ENCODE measurements at regions not wholly inside any gene's neighbourhood (a gene's known extent, or its start where the extent isn't known, plus 50 kb on each side); places are given as distances from the start of the nearest gene placed in this dataset.

DNA sequence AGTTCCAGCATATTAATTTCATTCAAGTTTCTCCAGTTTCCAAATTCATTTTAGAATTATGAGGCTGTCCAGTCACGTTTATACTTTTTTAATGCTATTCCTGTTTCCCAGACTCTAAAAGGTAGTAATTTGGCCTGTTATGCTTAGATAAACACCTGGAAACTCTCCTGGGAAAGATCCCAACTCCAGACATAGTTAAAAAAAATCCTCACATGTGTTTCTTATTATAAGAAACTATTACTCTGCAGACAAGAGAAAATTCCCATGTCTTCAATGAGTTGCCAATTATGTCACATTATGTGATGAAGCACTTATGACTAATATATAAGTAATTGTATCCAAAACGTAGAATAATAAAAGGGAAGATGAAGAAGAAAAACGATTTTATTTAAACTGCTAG, 137.1 kb upstream of the TMC3 start:
- DNase-seq = no peak

DNA sequence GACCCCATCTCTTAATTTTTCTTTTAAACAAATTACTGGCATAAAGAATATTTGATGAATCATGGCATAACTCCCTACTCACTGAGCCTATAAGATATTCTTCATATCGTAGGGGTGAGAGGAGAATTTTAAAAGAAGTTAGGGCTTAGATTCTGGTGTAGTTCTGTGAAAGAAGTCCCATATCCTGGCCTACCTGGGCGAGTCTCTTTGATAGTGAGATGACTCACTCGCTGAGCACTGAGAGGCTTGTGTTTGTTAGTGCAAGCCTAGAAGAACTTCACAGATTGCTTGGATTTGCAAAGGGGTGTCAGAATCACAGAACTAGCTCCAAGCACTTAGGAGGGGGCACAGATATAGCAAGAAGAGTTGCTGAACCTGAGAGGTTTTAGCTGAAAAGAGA, 133.8 kb upstream of the TMC3 start:
- no peak for DNase-seq

DNA sequence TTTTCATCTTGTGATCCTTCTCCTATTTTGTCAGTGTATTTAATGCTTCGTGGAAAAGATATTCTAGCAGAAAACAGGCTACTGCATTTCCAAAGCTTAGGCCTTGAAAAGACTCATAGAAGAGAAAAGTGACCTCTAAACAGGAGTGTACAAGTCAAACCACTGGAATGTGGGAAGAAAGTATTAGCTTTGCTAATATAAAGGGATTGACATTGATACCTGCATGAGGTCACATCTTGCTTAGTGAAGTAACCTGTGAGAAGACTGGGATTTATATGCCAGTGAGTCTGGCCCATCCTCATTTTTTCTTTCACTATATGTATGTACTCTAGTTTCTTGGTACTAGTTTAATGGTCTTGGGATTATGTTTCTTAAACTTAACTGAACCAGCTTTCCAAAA, 132.9 kb upstream of the TMC3 start:
- no peak for DNase-seq

DNA sequence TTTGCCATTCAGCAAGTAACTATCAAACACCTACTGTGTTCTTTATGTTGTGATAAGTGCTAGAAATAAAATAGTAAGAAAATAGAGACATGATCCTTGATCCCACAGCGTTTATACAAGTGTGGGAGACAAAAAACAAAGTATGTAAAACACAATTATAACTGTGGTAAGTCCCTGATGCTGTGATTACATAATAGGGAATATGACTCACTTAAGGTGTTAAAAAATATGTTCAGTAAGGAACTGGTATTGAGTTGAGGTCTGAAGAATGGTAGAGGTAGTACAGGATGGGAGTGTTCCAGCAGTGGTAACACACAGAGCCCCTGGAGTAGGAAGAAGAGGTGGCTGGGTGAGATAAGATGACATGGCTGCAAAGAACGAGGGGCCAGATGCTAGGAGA, 132.1 kb upstream of the TMC3 start:
- DNase-seq = no peak

DNA sequence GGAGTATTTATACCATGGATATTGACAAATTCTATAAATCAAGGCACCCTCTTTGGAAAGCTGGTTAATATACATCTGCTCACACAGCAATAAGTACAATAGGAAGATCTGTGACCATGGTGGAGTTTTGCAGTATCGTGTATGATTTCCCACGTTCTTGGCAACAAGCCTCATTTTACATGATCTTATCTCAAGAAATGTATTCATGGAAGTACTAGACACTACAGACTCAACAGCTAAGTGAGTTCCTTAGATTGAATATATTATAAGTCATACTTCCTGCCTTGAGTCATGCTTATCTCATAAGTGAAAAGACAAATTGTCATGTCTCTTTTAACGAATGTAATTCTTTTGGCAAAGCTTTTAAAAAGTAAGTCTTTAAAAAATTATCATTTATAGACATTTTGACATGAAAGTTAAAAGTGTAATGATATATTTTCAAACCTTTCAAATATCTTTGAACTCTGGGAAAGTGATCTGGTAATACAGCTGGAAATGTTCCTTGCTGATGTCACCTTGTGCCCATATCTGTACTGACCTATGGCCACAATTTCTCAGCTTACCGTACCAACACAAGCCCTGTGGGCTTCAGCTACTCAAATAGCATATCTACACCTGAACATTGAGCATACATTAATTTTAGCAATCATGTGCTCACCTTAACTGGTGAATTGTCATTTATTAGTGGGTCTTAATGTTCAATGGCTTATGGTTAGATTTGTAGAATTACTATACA, 130.3 kb upstream of the TMC3 start:
- DNase-seq = no peak

DNA sequence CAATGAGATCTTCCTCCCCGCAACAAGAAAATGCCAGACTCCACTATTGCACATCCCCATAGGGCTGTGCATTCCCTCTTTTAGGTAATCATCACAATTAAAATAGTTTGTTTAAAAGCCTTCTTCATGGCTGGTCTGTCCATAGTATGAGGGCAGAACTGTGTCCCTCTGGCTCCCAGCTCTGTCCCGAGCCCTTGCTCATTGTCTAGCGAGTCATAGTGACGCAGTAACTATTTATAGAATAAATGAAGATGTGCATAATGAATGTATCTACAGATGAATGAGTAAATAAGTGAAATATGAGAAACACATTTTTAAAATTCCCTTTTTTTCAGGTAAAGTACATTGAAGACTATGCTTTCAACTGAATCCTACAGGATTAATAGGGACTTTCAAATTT, 128.4 kb upstream of the TMC3 start:
- DNase-seq = no peak

DNA sequence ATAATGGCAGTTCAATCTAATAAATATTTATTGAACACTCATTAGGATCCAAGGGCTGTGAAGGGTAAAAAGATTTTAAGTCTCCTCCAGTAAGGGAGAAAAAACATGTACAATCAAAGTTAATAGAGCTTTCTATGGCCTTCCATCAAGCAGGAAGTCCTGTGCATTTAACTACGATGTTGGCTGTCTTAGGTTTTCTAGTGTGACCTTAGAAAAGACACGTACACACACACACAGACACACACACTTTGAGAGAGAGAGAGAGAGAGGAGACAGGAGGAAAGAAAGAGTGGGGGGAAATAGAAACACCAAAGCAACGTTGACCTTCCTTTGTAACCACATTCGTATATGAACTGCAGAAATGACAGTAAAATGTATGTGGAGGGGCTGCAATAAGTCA, 126.1 kb upstream of the TMC3 start:
- DNase-seq = no peak

DNA sequence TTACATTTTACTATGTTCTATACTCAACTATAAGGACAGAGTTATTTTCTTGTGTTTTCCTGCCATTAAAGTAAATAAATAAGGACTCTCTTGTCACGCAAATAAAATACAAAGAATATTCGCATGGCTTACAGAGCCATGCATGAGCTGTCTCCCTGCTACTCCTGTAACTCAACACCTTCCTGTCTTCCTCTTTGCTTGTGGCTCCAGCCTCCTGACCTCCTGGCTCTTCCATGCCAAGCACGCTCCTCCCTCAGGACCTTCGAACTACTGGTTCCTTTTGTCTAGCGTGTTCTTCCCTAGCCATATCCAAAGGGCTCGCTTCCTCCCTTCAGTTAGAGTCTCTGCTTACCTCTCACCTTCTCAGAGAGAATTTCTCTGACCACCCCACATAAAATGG, 124.3 kb upstream of the TMC3 start:
- DNase-seq = no peak

DNA sequence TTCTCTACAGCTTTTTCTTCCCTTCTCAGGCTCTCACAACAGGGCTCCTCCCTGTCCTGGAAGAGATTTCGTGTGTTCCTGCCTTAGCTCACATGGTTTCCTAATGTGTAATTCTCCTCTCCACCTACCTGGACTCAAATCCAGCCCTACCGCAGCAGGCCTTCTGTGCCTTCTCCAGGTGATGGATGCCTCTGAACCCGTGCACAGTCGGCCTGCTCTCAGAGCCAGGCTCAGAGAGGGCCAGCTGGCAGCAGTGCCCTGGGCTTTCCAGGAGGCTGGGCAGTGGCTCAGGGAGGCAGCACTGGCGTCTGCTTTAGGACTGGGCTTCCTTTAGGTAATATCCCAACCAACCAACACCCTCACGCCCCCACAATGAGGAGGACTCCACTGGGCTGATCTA, 123.2 kb upstream of the TMC3 start:
- DNase-seq = no peak

DNA sequence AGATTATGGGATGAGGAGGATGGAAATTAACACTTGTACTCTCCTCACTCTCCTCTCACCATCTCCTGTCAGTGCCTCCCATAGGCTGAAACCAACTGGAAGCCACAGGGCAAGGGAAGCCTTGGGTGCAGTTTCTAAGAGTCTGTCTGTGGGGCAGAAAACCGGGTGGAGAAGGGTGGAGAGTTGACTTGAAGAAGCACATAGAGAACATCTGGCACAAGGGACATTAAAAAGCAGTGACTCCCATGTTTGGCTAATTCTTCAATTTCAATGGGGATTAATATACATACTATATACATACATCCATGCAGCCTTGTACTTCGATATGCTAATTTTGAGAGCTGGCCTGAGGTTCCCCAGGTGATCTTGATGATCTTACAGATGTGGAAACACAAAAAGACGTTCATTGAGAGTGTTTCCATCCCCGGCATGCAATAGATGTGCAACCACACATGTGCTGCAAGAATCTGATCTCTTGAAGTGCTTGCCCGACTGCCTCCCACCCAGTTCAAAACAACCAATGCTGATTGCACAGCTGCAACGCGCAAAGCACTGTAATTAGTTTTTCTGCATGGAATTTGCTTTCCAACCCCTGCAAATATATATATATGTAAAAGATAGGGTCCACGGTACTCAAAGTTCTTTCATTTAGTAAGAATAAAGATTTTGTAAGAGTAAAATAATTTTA, 121.9 kb upstream of the TMC3 start:
- no peak for DNase-seq

DNA sequence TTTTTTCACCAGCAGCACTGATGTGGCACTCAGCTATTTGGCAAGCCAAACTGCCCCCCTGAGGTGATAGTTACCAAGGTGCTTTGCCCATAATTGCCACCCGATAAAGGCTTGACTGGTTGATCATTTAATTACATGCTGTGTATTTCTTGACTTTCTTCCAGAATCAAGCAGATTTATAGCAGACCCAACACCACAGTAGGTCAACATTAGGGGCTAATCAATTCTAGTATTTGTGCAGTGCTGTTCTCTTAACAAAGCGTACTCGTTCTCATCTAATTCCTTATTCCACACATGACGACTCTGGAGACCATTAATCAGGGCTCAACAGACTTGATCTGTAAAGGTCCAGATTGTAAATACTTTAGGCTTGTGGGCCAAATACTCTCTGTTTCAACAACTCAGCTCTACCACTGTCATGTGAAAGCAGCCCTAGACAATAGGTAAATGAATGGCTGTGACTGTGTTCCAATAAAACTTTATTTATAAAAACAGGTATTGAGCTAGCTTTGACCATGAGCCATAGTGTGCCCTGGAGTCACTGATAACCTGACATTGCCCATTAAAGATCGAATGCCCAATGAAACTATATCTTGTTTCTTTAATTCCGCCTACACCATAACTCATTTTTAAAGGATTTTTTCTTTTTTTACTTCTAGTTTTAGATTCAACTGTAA, 119.1 kb upstream of the TMC3 start:
- no peak for DNase-seq

DNA sequence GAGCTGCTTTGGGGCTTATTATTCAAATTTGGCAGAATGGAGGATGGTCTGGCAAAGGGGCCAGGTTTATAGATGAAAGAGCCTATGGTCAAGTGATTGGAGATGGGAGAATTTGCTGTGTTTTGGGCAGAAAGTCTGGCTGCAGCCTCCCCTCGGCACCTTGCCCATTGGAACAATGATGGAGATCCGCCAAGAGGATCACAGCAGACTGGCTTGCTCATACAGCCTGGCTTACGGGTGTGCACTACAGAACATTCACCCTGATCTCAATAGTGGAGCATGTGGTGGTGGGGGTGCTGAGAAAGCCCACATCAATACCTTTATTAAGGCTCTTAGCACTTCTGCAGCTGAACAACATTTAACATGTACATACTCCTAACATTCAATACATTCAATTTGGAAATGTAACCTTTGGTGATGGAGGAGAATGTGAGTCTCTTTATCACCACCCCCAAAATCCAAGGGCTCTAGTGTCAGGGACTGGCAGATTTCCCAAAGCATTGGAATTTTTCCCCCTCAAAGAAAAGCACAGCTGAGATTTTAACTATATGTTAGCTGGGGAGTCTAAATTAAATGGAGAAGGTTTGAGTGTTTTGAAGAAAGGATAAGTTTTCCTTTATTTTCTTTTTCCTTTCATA, 118.4 kb upstream of the TMC3 start:
- DNase-seq = no peak

DNA sequence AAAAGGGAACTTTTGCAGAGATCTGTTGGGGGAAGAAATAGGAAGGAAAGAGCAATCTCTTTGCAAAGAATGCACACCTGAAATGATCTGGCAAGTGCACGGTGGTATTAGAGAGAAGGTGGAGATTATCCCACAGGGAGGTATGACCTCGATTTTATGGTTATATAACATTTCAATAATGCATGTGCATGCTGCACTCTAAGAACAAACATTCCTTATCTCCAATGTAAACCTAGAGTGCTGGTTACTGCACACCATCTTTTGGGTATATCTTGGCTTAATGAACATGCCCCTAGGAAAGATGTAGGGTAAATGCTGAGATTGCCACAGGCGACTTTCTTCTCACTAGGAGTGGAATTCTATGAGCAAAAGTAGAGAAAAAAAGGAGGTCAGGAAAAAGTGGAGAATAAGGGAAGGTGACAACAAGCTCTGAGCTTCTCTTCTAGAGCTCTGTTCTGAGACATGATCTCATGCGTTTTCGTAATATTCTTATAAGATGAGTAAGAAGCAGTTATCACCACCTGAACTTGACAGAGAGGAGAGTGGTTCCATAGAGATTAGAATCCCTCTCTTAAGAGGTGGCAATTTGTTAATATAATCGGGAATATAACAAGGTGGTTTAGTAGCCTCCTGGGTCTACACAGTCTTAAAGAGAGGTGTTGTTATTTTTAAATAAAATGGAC, 117.5 kb upstream of the TMC3 start:
- no peak for DNase-seq

DNA sequence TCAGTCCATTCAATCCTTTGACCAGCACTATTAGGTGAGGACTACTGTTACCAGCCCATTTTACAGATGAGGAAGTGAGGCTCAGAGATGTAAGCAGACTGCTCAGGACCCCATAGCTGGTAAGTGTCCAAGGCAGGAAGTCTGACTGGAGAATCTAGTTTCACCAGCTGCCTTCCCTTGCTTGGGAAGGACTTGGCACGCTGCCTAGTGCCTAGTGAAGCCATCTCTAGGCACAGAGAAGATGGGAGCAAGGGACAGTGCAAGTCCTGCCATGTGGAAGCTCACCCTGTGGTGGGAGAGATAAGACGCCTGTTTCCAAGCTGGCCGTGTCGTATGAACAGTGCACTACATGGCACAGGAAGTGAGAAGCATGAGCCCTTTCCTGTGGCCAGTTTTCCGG, 111.8 kb upstream of the TMC3 start:
- no peak for DNase-seq

DNA sequence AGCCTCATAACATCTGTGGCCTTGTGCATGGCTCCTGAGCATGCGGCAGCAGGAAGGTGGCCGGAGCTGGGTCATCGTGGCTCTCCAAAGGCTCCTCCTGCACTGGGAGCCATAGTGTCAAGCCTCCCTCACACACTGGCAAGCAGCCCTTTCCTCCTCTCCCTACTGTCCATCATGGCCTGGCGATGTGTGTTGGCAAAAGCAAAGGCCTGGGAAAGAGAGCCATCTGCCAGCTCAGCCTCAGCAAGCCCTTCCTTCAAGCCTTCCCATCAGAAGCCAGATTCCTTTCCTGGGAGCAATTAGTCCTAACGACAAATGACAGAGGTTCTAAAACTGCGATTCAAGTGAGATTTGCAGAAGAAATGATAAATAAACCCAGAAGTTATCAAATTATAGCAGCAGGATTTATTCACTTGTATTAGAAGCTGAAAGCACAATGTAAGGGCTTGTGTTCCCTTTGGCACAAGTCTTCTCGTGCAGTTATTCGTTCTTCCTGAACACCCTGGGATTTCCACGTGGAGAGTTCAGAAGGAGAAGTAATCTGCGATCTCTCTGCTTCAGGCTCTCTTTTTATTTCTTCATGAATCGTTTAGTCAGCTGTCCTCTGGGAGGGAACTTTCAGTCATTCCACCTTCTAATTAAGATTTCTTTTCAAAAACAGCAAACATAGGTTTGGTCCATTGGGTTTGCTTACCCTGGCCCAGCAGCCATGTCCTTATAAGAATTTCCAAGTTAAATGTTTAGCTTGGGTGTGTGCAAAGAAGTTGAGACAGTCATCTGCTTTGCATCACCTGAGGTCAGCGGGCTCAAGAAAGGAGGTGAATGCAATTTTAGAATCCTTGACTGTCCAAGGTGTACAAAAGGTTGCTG, 110.3 kb upstream of the TMC3 start:
- DNase-seq = no peak

DNA sequence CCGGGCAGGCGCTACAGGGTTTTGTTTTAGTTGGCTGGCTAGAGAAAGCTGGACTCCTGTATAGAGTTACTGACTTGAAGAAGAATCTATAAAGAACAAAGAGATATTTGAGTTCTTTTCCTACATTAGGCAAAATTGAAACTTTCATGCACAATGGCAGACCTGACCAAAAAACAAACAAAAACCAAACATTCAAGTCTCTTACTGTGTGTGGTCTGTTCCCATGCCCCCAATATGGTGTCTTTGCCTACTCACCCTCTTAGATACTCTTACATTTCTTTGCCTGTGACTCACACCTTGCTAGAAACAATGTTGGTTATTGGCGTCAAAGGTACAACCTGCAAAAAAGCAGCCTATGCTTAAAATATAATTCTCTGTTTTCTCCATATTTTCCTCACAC, 109.5 kb upstream of the TMC3 start:
- no peak for DNase-seq

DNA sequence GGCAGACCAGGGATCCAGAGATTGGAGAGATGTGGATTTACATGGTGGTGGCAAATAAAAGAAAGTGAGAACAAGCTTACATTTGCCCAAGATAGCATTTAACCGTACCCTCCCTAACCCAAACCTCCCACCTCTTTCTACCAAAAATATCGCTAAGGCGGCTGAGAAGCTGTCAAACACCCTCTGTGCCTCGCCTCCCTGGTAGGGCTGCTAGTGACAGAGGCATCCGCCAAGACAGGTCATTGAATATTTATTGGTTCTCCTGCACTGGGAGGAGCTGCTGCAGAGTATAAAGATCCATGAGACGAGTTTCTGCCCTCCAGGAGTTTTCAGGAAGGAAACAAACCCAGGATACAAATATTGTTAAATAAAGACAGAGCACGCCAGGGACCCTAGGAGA, 107.3 kb upstream of the TMC3 start:
- no peak for DNase-seq

DNA sequence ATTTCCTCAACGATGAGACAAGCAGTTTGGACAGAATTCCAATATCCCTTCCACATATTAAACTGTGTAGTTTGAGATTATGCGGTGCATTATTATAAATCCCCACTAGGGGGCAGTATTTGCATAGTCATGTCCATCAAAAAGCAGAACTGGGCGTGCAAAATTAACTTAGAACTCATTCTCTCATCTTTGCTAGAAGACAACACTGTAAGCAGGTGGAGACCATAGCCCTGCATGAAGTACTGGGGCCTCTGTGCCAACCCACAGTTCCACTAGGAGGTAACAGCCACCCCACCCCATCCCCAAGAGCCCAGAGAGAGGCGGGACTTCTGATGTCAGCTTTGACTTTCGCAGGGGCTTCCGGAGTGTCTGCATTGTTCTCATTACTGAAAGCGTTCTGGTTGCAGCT, 106.6 kb upstream of the TMC3 start:
- peak; percentile 1 for DNase-seq

DNA sequence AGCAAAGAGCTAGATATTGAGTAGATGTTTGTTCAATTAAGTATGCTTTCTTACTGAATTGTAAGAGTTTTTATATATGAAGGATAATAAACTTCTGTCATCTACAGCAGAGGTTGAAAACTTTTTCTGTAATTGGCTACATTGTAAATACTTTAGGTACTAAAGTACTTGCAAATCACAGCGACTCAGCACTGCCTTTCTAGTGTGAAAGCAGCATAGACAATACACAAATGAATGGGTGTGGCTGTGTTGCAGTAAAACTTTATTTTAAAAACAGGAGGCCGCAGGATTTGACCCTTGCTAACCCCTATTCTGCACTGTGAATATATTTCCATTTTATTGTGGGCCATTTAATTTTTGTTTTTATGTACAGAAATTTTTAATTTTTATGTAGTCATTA, 104.3 kb upstream of the TMC3 start:
- no peak for DNase-seq

DNA sequence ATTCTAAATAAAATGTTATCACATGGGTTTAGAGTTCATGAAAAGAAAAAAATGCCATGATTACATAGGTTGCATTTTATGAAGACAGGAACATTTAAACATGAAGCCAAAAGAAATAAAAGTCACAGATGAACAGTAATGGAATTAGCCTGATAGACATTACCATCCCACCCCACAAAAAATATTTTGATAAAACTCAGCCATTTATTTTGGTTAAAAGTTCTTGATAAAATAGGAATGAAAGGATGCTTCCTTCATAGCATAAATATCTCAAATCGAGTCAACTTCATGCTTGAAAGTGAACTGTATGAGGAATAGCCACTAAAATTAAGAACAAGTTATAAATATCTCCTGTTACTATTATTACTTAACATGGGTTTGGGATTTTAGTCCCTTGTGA, 101.9 kb upstream of the TMC3 start:
- DNase-seq = no peak

DNA sequence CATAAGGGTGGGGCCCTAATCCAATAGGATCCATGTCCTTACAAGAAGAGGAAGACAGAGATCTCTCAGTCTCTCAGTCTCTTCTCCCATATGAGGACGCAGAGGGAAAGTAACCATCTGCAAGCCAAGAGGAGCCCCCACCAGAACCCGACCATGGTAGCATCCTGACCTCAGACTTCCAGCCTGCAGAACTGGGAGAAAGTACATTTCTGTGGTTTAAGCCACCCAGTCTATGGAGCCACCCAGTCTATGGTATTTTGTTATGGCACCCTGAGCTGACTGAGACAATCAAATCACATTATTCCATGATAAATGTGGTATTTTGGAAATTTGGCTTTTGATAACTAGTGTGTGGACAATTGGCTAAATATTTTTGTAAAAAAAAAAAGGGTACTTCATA, 101.5 kb upstream of the TMC3 start:
- DNase-seq = no peak

DNA sequence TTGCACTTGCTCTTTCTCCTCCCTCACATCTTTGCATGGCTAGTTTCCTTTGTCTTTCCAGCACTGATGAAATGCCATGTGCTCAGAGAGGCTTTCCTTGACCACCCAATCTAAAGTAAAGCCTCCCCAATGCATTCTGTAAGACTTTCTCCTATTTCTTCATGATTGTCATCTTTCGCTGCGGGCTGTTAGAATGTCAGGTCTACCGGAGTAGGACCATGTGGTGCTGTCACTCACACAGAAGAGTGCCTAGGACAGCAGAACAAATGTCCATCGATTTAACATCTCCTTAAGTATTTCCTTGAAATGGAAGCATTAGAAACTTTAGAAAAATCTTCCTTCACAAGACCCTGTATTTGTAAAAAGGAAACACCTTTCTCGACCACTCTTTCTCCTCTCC, 99.9 kb upstream of the TMC3 start:
- no peak for DNase-seq

Measured in NCI-H187 treated with DMSO at 0.1 percent for 48 hours (cell line).